ENCODE measurements at regions not wholly inside any gene's neighbourhood (a gene's known extent, or its start where the extent isn't known, plus 50 kb on each side); places are given as distances from the start of the nearest gene placed in this dataset.
"Not testable (repeated sequence)": the region's sequence is repeated elsewhere in the genome, so short reads cannot be mapped to it uniquely, and the experiment has no call there.

- FAIRE-seq = no peak
These were observed 181.1 kb upstream of the SPRY1 start for GRCh38 chr4:123215536-123215935.

GRCh38 chr4:123216543-123216942 is 180.1 kb upstream of the SPRY1 start:
- DNase-seq (ENCODE audit: low spot score) = no peak
- no peak for FAIRE-seq

More at GRCh38 chr4:123215536-123215935, 181.1 kb upstream of the SPRY1 start:
- DNase-seq (ENCODE audit: low spot score) = no peak

DNA sequence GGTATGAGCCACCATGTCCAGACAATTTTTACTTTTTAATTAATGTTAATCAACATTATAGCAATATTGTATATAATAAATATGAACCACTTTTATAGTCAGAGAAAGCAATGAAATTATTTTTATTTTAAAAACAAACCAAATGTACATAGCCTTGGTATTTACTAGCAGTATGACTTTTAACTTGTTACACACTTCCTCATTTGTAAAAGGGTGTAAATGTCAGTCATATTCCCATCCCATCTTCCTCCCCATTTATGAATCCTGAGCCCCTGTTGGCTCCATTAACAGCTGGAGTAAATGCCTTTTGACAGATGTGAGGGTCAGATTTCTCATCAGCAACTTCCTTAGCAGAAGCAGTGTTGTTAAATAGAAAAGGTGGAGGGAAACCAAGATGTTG is 179.6 kb upstream of the SPRY1 start:
- no peak for FAIRE-seq
- no peak for DNase-seq (ENCODE audit: low spot score)

DNA sequence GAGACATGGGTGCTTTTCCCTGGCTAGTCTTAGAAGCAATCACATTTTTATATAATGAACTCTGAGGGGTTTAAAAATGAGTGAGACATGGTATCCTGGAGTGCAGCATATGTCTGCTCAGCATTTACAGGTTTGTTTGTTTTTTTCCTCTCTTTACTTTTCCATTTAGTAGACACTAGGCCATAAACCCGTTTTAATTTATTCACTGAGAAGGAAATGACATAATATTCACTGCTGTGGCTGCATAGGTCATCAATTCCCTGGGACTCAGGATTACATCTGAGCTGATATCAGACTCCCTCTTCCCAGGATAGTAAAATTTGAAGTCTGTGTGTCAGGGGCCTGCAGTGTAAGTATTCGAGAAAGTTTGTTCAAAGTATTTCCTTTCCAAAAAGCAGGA is 178.9 kb upstream of the SPRY1 start:
- FAIRE-seq (no peak), DNase-seq (ENCODE audit: low spot score) (no peak)

- FAIRE-seq (no peak), DNase-seq (ENCODE audit: low spot score) (no peak)
These were observed 177.6 kb upstream of the SPRY1 start for GRCh38 chr4:123218981-123219380.

DNA sequence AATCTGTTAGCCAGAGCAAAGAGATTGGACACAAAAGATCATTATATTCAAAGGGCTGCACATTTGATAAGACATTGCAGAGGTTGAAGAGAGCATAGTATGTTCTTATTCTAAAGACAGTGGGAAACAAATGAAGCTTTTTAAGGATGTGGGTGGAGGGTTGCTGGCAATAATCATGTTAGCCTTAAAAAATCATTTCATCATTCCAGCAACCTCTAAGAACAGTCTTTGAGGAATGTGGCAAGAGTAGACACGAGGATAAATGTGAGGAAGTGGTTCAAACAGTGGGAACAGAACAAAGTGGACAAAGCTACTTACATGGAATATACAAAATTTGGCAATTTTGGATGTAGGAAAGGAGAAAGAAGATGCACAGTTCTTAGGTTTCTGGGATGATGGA is 167.3 kb upstream of the SPRY1 start:
- FAIRE-seq (no peak), DNase-seq (ENCODE audit: low spot score) (no peak)

DNA sequence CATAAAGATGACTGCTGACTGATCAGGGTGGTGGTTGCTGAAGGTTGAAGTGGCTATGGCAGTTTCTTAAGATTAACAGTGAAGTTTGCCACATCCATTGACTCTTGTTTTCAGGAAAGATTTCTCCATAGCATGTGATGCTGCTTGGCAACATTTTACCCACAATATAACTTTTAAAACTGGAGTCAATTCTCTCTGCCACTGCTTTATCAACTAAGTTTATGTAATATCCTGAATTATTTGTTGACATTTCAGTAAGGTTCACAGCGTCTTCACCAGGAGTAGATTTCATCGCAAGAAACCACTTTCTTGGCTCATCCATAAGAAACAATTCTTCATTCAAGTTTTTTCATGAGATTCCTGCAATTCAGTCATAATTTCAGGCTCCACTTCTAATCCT is 166.5 kb upstream of the SPRY1 start:
- no peak for DNase-seq (ENCODE audit: low spot score)
- no peak for FAIRE-seq

DNA sequence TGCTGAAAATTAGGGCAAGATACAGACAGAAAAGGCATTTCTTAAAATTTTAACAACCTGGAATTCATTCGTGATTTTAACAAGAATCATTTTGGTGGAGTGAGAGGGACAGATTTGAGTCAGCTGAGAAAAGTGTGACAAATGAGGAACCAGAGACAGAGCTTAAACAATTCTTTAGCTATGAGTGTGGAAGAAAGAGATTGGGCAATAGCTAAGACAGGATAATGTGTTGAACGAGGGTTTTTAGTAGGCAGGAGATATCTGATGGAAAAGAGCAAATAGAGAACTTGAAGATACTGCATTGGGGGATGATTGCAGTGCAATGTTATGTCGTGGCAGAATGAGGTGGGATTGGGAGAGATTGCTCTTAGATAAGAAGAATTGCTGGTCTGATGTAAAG is 164.2 kb upstream of the SPRY1 start:
- DNase-seq (ENCODE audit: low spot score) (no peak), FAIRE-seq (no peak)

DNA sequence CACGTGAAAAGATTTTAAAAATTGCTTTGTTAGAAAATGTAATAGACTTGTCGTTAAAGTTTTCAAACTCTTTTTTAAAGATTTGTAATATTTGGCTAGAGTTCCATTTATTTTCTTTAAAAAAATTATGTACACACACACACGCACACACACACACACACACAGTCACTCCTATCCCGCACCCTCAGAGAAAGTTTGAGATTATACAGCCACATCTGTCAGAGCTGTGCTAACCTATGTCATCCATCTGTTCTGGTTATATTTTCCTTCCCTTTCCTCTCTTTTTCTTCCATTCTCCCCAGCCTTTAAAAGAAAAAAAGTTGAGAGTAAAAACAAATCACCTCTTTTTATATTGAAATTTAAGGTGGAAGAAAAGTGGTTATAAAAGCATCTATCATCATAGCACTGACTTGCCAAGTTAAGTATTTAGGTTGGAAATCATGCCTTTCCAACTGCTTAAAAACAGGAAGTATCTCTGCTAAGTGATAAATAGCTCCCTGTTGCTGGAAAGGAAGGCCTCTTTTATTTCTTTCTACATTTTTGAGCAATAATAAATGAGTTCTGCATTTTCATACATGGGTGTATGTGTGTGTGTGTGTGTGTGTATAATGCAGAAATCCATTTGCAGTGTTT is 163.3 kb upstream of the SPRY1 start:
- DNase-seq (ENCODE audit: low spot score) = no peak
- no peak for FAIRE-seq

DNA sequence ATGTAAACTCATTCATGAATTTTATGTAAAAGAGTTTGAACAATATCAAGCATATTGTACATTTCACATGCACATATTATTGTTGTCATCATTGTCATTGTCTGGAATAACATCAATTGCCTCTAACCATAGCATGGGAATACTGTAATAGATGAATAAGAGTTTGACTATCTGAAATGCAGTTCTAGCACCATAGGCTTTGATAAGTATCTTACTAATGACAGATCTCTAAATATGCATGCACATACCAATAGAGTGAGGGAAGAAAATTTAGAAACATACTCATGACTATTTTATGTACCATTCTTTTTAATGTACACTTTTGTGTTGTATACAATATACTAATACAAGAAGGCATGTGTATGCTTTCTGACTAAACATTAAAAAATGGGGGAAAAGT is 161.6 kb upstream of the SPRY1 start:
- no peak for FAIRE-seq
- DNase-seq (ENCODE audit: low spot score) = no peak

DNA sequence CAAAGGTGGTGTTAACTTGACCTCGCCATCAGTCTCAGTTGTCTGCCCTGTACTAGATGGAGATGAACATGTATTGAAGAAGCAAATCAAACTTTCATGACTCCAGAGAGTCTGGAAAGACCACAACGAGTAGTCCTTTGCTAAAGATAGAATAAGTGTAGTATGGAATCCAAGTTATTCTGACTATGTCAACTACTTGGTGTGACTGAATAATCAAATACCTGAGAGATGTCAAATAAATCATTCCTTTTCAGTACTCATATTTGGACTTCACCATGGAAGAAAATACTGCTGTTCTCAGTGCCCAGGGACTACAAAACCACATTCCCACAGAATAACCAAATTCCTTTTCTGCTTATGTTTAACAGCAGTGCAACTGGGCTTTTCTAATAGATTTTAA is 161.2 kb upstream of the SPRY1 start:
- DNase-seq (ENCODE audit: low spot score) (peak; percentile 38), FAIRE-seq (no peak)

- FAIRE-seq (no peak), DNase-seq (ENCODE audit: low spot score) (no peak)
These were observed 160.0 kb upstream of the SPRY1 start for GRCh38 chr4:123236606-123237005.

GRCh38 chr4:123240286-123240685 is 156.3 kb upstream of the SPRY1 start:
- FAIRE-seq = not testable (repeated sequence)

GRCh38 chr4:123243220-123243619 is 153.4 kb upstream of the SPRY1 start:
- not testable (repeated sequence) for FAIRE-seq; DNase-seq (ENCODE audit: low spot score)

More at GRCh38 chr4:123240286-123240685, 156.3 kb upstream of the SPRY1 start:
- not testable (repeated sequence) for DNase-seq (ENCODE audit: low spot score)

DNA sequence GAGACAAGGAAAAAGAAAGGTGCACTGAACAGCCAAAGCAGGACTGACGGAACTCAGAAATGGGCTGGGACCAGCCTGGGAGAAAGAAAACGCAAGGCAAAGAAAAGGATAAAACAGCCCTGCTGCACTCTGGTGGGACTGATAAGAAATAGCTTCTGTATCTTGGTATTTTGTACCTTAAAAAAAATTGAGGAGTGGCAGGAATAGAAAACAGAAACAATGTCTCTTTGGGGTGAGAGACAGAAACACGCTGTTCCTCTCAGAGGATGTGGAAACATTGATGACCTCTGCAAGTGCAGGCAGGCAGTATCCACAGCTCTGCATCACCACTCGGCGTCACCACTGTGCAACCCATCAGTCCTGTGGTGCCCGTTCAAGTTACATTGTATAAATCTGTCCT is 152.5 kb upstream of the SPRY1 start:
- DNase-seq (ENCODE audit: low spot score) (no peak), FAIRE-seq (no peak)

GRCh38 chr4:123246085-123246484 is 150.5 kb upstream of the SPRY1 start:
- DNase-seq (ENCODE audit: low spot score) (no peak), FAIRE-seq (no peak)

DNA sequence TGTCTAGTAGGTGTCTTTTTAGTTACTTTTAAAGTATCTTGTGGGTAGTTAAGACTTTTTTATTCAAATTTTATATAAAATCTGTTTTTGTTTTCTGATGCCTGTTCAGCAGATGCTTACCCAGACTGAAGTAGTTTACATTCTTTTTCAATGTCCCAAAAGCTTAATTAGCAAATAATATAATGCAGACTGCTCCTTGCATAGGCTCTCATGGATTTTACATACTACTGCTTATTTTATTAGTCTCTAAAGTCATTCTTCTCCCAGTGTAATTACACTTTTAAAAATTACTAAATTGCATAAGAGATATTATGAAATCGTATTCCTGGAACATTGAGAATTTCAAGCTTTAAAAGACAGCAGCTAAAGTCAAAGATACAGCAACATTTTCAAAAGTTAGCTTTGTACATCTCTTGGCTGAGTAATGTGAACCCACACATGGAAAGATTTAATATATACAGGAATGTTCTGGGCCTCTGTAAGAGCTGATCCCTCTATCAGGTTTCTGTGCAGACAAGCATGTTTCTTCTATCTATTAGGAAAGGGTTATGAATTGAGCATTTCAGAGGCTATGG is 148.4 kb upstream of the SPRY1 start:
- FAIRE-seq (no peak), DNase-seq (ENCODE audit: low spot score) (no peak)

GRCh38 chr4:123249821-123250220 is 146.8 kb upstream of the SPRY1 start:
- no peak for DNase-seq (ENCODE audit: low spot score)
- no peak for FAIRE-seq

GRCh38 chr4:123250843-123251242 is 145.8 kb upstream of the SPRY1 start:
- FAIRE-seq (no peak), DNase-seq (ENCODE audit: low spot score) (no peak)

- no peak for DNase-seq (ENCODE audit: low spot score)
- FAIRE-seq = no peak
These were observed 140.6 kb upstream of the SPRY1 start for GRCh38 chr4:123255971-123256370.

DNA sequence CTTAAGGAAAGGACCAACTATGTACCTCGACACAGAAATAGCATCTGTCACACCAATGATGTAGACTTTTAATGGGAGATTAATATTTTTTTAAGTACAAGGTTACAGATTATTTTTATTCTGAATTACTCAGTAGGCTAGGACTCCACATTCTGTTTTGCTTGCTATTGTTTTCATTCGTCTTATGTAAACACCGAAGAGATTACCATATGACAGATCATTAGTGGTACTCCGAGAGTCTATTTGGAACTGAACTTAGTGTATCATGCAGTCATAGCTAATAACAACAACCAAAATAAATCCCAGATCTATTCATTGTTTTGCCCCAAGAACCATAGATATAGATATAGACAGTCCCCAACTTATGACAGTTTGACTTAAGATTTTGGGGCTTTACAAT is 139.7 kb upstream of the SPRY1 start:
- DNase-seq (ENCODE audit: low spot score) = no peak
- FAIRE-seq = no peak

DNA sequence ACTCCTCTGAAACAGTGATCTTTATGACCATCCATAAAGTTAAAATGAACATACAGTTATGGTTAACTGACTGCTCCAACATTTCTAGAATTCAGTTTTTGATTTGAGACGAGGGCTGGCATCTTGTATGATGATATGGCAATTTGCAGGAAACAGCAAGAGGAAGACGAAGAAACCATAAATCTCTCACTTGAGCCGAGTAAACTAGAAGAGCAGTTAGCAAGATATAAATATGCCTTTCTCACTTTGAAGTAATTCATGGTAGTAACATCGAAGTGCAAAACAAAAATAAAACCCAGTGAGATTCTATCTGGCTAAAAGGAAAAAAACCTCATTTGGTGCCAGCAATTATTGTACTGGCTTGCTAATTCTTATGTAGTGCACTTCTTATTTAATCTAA is 139.0 kb upstream of the SPRY1 start:
- FAIRE-seq (no peak), DNase-seq (ENCODE audit: low spot score) (no peak)

Data from RCC 7860 (cell line).